ENCODE measurements at regions not wholly inside any gene's neighbourhood (a gene's known extent, or its start where the extent isn't known, plus 50 kb on each side); places are given as distances from the start of the nearest gene placed in this dataset.
A peak's percentile ranks its signal among the peaks of the same experiment; 100 is the strongest.

- Histone ChIP-seq H3K4me3 (ENCODE audit: low read depth in 2 of 2, low read length in 1 of 2) (no peak overlapping the region), H3F3A (replicated peaks; ENCODE audit: insufficient read depth) (no peaks in the 10 kb centered on the region), H3K9me2 (no peaks in the 10 kb centered on the region), H3K4me1 (ENCODE audit: control insufficient read depth in 1 of 2, insufficient read depth in 2 of 2, low read depth in 1 of 2, low read length in 1 of 2) (no peaks in the 10 kb centered on the region; a peak in 1 of 4 replicates), H4K20me1 (ENCODE audit: insufficient read depth) (no peaks in the 10 kb centered on the region), H3K4me2 (no peak overlapping the region), H3K36me3 (replicated peaks in 1 of 2; ENCODE audit: control insufficient read depth in 1 of 2, insufficient read depth in 2 of 2, low read length in 1 of 2) (no peaks in the 10 kb centered on the region), H3K9me3 (no peaks in the 10 kb centered on the region), H3K79me2 (ENCODE audit: insufficient read depth) (no peaks in the 10 kb centered on the region), H3K27me3 (ENCODE audit: insufficient read depth) (no peaks in the 10 kb centered on the region), H3K9ac (no peak overlapping the region), H3K27ac (ENCODE audit: low read depth in 2 of 2, low read length in 1 of 2) (no peak overlapping the region), H2AFZ (ENCODE audit: low read depth) (no peak overlapping the region)
- TF ChIP-seq RFX5 (IDR thresholded peaks at IDR 0.05; ENCODE audit: low read length) (no peak), PBX3 (IDR thresholded peaks at IDR 0.05) (peak; percentile 41; the same call in 1 of the 2 replicates), FOXJ3 (CRISPR knock-in tag; IDR thresholded peaks at IDR 0.05) (no peak), FOXM1 (IDR thresholded peaks at IDR 0.05; ENCODE audit: low read depth) (no peak), POLR2AphosphoS5 (IDR thresholded peaks at IDR 0.05; ENCODE audit: low read depth, low read length) (no peak), SIN3A (IDR thresholded peaks at IDR 0.05; ENCODE audit: borderline replicate concordance, low read depth, low read length) (no peak), SMC3 (IDR thresholded peaks at IDR 0.05; ENCODE audit: low read depth, low read length) (no peak), EP300 (IDR thresholded peaks at IDR 0.05; ENCODE audit: borderline replicate concordance in 1 of 2, low read depth in 1 of 2, low read length in 1 of 2) (no peak), YY1 (IDR thresholded peaks at IDR 0.05; ENCODE audit: low read depth) (no peak), MAX (IDR thresholded peaks at IDR 0.05; ENCODE audit: low read depth) (no peak), TAF1 (IDR thresholded peaks at IDR 0.05; ENCODE audit: borderline replicate concordance, low read depth, low read length) (no peak), FOSL2 (IDR thresholded peaks at IDR 0.05; ENCODE audit: borderline replicate concordance, low read depth) (0 out of 2 replicates have a peak, but pooled peaks have one; percentile 5), IRF3 (IDR thresholded peaks at IDR 0.05; ENCODE audit: low read depth, low read length) (no peak), CTCF (IDR thresholded peaks at IDR 0.05) (no peak), TCF12 (IDR thresholded peaks at IDR 0.05) (no peak), ZBTB33 (IDR thresholded peaks at IDR 0.05; ENCODE audit: borderline replicate concordance, low read depth) (no peak), RAD21 (IDR thresholded peaks at IDR 0.05; ENCODE audit: low read length) (no peak)
- DNase-seq: no peak
- ChIA-PET CTCF (interaction anchor here (1.1 kb wide), 1 partner anchor 11 kb away, joined by 3 read pairs; no protein-coding TSS in a partner anchor), POLR2A (no interaction called here)
- 51% methylated on average over 2 of the region's 5 CpGs for WGBS (ENCODE audit: low lambda C conversion rate)
These were observed 290.0 kb downstream of the TLE3 start for GRCh38 chr15:69807721-69808120.

Measured in SK-N-SH (cell line).